CD4-positive, alpha-beta T cell (primary cell): ENCODE measurements at regions not wholly inside any gene's neighbourhood (a gene's known extent, or its start where the extent isn't known, plus 50 kb on each side); places are given as distances from the start of the nearest gene placed in this dataset.

Experiments
- ATAC-seq: fragments of 200-7000 bp; cut with Tn5 transposase; one replicate; pipeline ENCODE4 v1.10.0; 2022; ENCODE audit warnings: mild to moderate bottlenecking; ENCODE audit not compliant: poor library complexity
- CTCF ChIA-PET: fragments of 350-600 bp; sonication (Branson Sonifier 250); formaldehyde crosslinking; loops from one replicate; lab custom pipeline; 2021; ENCODE audit warnings: antibody characterized with exemption, inconsistent platforms; lab: Charles Lee
- POLR2A ChIA-PET: fragments of 350-600 bp; sonication (Branson Sonifier 250); formaldehyde crosslinking; loops from one replicate; lab custom pipeline; 2021; ENCODE audit warnings: antibody characterized with exemption, inconsistent platforms; lab: Charles Lee
- DNase-seq, 14 experiments: peaks; one replicate each; pipeline ENCODE4 v3.0.0-alpha.2; 2013 to 2020; ENCODE audit warnings: mixed read lengths in 2 of 14
- H3K27ac ChIP-seq, 2 donors: one replicate each; pipeline versions ENCODE4 v1.5.1 to v1.7.0; 2013; ENCODE audit warnings: low read length in 2 of 2, low read depth in 1 of 2, mild to moderate bottlenecking in 1 of 2
- H3K27me3 ChIP-seq, 2 experiments: 1 replicate in 1 of 2; 2 replicates in 1 of 2; pipeline versions ENCODE4 v1.6.1 to v1.7.0; 2013; ENCODE audit warnings: low read length in 2 of 2, control low read depth in 1 of 2, mild to moderate bottlenecking in 1 of 2, moderate library complexity in 1 of 2; ENCODE audit not compliant: insufficient read depth in 2 of 2, control insufficient read depth in 1 of 2
- H3K36me3 ChIP-seq: one replicate; pipeline ENCODE4 v1.6.1; 2013; ENCODE audit warnings: low read length, control low read depth; ENCODE audit not compliant: insufficient read depth
- H3K4me1 ChIP-seq: one replicate; pipeline ENCODE4 v1.6.1; 2013; ENCODE audit warnings: low read length, control low read depth; ENCODE audit not compliant: insufficient read depth
- H3K4me3 ChIP-seq: one replicate; pipeline ENCODE4 v1.5.1; 2013; ENCODE audit warnings: mild to moderate bottlenecking, low read length, moderate library complexity
- H3K9me3 ChIP-seq, 2 experiments: 1 replicate in 1 of 2; 2 replicates in 1 of 2; pipeline versions ENCODE4 v1.6.1 to v1.7.0; 2013; ENCODE audit warnings: low read length in 2 of 2, mild to moderate bottlenecking in 2 of 2, control low read depth in 1 of 2, moderate library complexity in 1 of 2; ENCODE audit not compliant: control insufficient read depth in 1 of 2, insufficient read depth in 1 of 2
- H3K27ac Mint-ChIP-seq: one replicate; pipeline ENCODE4 v1.8.0; 2020; ENCODE audit warnings: mixed read lengths
- H3K27me3 Mint-ChIP-seq: one replicate; pipeline ENCODE4 v1.8.0; 2021; ENCODE audit warnings: mixed read lengths
- H3K36me3 Mint-ChIP-seq: one replicate; pipeline ENCODE4 v1.8.0; 2021; ENCODE audit warnings: low read depth, mixed read lengths
- H3K4me1 Mint-ChIP-seq: one replicate; pipeline ENCODE4 v1.8.0; 2021; ENCODE audit warnings: low read depth, mixed read lengths
- H3K4me3 Mint-ChIP-seq: one replicate; pipeline ENCODE4 v1.8.0; 2020; ENCODE audit warnings: mild to moderate bottlenecking, mixed read lengths
- H3K9me3 Mint-ChIP-seq: one replicate; pipeline ENCODE4 v1.8.0; 2020; ENCODE audit warnings: mixed read lengths
- intact Hi-C, 2 experiments: fragments of 100-400 bp; cut with DNase I in 1 of 2; cut with micrococcal nuclease in 1 of 2; formaldehyde crosslinking; loops; one replicate each; pipeline versions ENCODE4 v1.15.1 to v1.9.0; 2023 to 2025; cut with DNase I, micrococcal nuclease
- TF ChIP-seq, protein P1 (sequence below): fragments of 200-600 bp; IDR thresholded peaks from one replicate; pipeline ENCODE4 v1.8.0; 2022; ENCODE audit warnings: antibody characterized with exemption, mild to moderate bottlenecking

DNA sequence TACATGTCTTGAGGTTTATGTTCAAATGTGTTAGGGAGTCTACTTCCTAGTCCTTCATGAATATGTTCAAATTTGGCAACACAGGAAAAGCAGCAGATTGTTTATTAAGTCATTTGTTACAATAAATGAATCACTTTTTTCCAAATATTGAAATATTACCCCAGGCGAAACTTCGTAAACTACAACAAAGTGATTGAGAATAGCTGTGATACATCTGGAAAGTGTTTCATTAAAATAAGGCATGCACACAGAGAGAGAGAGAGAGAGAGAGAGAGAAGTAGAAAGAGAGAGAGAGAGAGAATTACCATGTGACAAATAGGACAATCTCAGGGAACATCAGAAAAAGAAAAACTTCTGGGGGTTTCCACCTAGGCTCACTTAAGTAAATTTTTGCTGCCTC lies 363.1 kb upstream of the PTCHD4 start:
- intact Hi-C loops = no loop called here
- Histone ChIP-seq H3K4me1 (no peaks in the 10 kb centered on the region), H3K4me3 (no peak overlapping the region), H3K27ac (no peak overlapping the region), H3K36me3 (no peaks in the 10 kb centered on the region), H3K9me3 (no peaks in the 10 kb centered on the region), H3K27me3 (no peaks in the 10 kb centered on the region)
- H3K36me3 Mint-ChIP-seq = no peaks in the 10 kb centered on the region
- DNase-seq = no peak
- H3K4me1 Mint-ChIP-seq = no peaks in the 10 kb centered on the region
- H3K4me3 Mint-ChIP-seq = no peak overlapping the region
- CTCF ChIA-PET = no interaction called here
- no peak overlapping the region for H3K27ac Mint-ChIP-seq
- TF ChIP-seq, protein P1, sequence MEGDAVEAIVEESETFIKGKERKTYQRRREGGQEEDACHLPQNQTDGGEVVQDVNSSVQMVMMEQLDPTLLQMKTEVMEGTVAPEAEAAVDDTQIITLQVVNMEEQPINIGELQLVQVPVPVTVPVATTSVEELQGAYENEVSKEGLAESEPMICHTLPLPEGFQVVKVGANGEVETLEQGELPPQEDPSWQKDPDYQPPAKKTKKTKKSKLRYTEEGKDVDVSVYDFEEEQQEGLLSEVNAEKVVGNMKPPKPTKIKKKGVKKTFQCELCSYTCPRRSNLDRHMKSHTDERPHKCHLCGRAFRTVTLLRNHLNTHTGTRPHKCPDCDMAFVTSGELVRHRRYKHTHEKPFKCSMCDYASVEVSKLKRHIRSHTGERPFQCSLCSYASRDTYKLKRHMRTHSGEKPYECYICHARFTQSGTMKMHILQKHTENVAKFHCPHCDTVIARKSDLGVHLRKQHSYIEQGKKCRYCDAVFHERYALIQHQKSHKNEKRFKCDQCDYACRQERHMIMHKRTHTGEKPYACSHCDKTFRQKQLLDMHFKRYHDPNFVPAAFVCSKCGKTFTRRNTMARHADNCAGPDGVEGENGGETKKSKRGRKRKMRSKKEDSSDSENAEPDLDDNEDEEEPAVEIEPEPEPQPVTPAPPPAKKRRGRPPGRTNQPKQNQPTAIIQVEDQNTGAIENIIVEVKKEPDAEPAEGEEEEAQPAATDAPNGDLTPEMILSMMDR = no peak
- ATAC-seq = no peak
- peaks cover 2% of the 10 kb centered on the region for H3K9me3 Mint-ChIP-seq
- H3K27me3 Mint-ChIP-seq = no peaks in the 10 kb centered on the region
- POLR2A ChIA-PET = no interaction called here

- POLR2A ChIA-PET = no interaction called here
- TF ChIP-seq, protein P1 = no peak
- no peaks in the 10 kb centered on the region for H3K4me1 Mint-ChIP-seq
Measured at GRCh38 chr6:48472535-48472934, 361.5 kb upstream of the PTCHD4 start.

DNA sequence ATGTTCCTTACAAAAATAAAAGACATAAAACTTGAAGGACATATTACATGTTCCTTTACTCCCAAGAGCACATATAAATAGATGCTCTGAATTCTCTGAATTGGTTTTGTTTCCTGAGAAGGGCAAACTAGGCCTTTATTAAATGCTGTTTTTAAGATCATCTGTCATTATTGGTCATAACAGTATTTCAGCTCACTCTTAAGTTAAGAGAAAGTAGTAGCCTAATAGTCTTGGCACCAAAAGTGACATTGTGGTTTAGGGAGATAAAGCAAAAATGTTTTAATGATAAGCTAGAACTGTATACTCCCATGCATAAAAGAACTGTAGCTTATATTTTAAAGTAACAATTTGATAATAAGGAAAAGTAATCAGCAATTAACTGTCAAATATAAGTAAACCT lies 361.1 kb upstream of the PTCHD4 start:
- Histone ChIP-seq H3K36me3 (no peaks in the 10 kb centered on the region), H3K4me1 (no peaks in the 10 kb centered on the region), H3K4me3 (no peak overlapping the region), H3K27ac (no peak overlapping the region), H3K27me3 (no peaks in the 10 kb centered on the region), H3K9me3 (no peaks in the 10 kb centered on the region)
- Mint-ChIP-seq H3K27ac (no peak overlapping the region), H3K4me1 (no peaks in the 10 kb centered on the region), H3K9me3 (peaks cover 2% of the 10 kb centered on the region), H3K4me3 (no peak overlapping the region), H3K36me3 (no peaks in the 10 kb centered on the region), H3K27me3 (no peaks in the 10 kb centered on the region)
- TF ChIP-seq, protein P1 = no peak
- ATAC-seq = no peak
- no peak for DNase-seq
- ChIA-PET CTCF (no interaction called here), POLR2A (no interaction called here)
- intact Hi-C loops = no loop called here

More at GRCh38 chr6:48472535-48472934, 361.5 kb upstream of the PTCHD4 start:
- Histone ChIP-seq H3K4me1 (no peaks in the 10 kb centered on the region), H3K27ac (no peak overlapping the region), H3K9me3 (no peaks in the 10 kb centered on the region), H3K27me3 (no peaks in the 10 kb centered on the region), H3K4me3 (no peak overlapping the region), H3K36me3 (no peaks in the 10 kb centered on the region)
- peaks cover 2% of the 10 kb centered on the region for H3K9me3 Mint-ChIP-seq
- ATAC-seq = no peak
- intact Hi-C loops = no loop called here
- no peak overlapping the region for H3K4me3 Mint-ChIP-seq
- DNase-seq = no peak
- no peaks in the 10 kb centered on the region for H3K27me3 Mint-ChIP-seq
- CTCF ChIA-PET = no interaction called here
- H3K36me3 Mint-ChIP-seq = no peaks in the 10 kb centered on the region
- H3K27ac Mint-ChIP-seq = no peak overlapping the region
